ENCODE measurements at regions not wholly inside any gene's neighbourhood (a gene's known extent, or its start where the extent isn't known, plus 50 kb on each side); places are given as distances from the start of the nearest gene placed in this dataset.

DNA sequence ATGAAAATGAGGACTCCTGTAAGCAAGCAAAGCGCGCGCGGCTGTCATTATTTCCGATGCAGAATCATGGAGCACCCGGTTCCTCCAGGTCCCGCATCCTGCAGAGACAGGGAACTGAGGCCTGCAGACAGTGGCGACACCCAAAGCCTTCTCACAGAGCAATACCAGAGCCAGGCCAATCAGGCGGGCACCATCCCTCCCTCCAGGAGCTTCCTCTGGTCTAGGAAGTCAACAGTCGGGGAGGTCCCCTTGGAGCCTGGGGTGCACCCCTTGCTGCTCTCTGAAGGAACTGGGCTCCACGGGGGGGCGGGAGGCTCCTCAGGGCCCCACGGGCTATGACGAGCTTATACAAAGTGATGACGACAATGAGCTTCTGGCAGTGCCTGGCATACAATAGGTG lies 60.3 kb upstream of the HPCAL1 start:
- peaks cover 0 to 1% (median 0%) of the 10 kb centered on the region in 4 donors for H3K4me1 ChIP-seq (ENCODE audit: control insufficient read depth in 4 of 4, insufficient read depth in 4 of 4, low read length in 3 of 4)
- no peaks in the 10 kb centered on the region for H3K9me3 ChIP-seq (ENCODE audit: control insufficient read depth in 4 of 4, low read length in 3 of 4)
- no peak overlapping the region for H3K9ac ChIP-seq (ENCODE audit: low read depth in 1 of 2, low read length in 2 of 2)
- no peaks in the 10 kb centered on the region for H3K27me3 ChIP-seq (ENCODE audit: control insufficient read depth in 4 of 4, insufficient read depth in 4 of 4, low read length in 3 of 4)
- 94% methylated on average over 15 of the region's 15 CpGs for WGBS
- no peaks in the 10 kb centered on the region for H3K36me3 ChIP-seq (ENCODE audit: control insufficient read depth in 4 of 4, insufficient read depth in 3 of 4, low read depth in 1 of 4, low read length in 3 of 4)
- no peak overlapping the region for H3K27ac ChIP-seq (ENCODE audit: low read depth in 1 of 2, low read length in 2 of 2)
- no peak for DNase-seq (ENCODE audit: low spot score)
- no peak overlapping the region for H3K4me3 ChIP-seq (ENCODE audit: low read depth in 1 of 3, low read length in 3 of 3)
- TF ChIP-seq SP1 (IDR thresholded peaks at IDR 0.05), result no peak
- TF ChIP-seq, protein P1, sequence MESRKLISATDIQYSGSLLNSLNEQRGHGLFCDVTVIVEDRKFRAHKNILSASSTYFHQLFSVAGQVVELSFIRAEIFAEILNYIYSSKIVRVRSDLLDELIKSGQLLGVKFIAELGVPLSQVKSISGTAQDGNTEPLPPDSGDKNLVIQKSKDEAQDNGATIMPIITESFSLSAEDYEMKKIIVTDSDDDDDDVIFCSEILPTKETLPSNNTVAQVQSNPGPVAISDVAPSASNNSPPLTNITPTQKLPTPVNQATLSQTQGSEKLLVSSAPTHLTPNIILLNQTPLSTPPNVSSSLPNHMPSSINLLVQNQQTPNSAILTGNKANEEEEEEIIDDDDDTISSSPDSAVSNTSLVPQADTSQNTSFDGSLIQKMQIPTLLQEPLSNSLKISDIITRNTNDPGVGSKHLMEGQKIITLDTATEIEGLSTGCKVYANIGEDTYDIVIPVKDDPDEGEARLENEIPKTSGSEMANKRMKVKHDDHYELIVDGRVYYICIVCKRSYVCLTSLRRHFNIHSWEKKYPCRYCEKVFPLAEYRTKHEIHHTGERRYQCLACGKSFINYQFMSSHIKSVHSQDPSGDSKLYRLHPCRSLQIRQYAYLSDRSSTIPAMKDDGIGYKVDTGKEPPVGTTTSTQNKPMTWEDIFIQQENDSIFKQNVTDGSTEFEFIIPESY (IDR thresholded peaks at IDR 0.05), result no peak
- no peak for TF ChIP-seq NR2F2 (IDR thresholded peaks at IDR 0.05)
- TF ChIP-seq, protein P2, sequence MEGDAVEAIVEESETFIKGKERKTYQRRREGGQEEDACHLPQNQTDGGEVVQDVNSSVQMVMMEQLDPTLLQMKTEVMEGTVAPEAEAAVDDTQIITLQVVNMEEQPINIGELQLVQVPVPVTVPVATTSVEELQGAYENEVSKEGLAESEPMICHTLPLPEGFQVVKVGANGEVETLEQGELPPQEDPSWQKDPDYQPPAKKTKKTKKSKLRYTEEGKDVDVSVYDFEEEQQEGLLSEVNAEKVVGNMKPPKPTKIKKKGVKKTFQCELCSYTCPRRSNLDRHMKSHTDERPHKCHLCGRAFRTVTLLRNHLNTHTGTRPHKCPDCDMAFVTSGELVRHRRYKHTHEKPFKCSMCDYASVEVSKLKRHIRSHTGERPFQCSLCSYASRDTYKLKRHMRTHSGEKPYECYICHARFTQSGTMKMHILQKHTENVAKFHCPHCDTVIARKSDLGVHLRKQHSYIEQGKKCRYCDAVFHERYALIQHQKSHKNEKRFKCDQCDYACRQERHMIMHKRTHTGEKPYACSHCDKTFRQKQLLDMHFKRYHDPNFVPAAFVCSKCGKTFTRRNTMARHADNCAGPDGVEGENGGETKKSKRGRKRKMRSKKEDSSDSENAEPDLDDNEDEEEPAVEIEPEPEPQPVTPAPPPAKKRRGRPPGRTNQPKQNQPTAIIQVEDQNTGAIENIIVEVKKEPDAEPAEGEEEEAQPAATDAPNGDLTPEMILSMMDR (IDR thresholded peaks at IDR 0.05; ENCODE audit: low read depth, low read length, missing input control), result no peak
- no peak for TF ChIP-seq HNF4A (conservative IDR thresholded peaks at IDR 0.05)
- TF ChIP-seq HNF4G (IDR thresholded peaks at IDR 0.05), result no peak
- no peak for TF ChIP-seq TAF1 (conservative IDR thresholded peaks at IDR 0.05)
- no peak for TF ChIP-seq RXRA (IDR thresholded peaks at IDR 0.05)
- TF ChIP-seq JUND (IDR thresholded peaks at IDR 0.05), result no peak
- TF ChIP-seq, protein P3, sequence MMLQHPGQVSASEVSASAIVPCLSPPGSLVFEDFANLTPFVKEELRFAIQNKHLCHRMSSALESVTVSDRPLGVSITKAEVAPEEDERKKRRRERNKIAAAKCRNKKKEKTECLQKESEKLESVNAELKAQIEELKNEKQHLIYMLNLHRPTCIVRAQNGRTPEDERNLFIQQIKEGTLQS (IDR thresholded peaks at IDR 0.05), result no peak
- no peak for TF ChIP-seq RAD21 (IDR thresholded peaks at IDR 0.05)
- no peak for TF ChIP-seq EGR1 (IDR thresholded peaks at IDR 0.05; ENCODE audit: low read depth in 2 of 2)
- no peak for TF ChIP-seq FOXA2 (IDR thresholded peaks at IDR 0.05)
- TF ChIP-seq GABPA (IDR thresholded peaks at IDR 0.05 in 1 of 2, conservative IDR thresholded peaks at IDR 0.05 in 1 of 2), result no peak
- no peak for TF ChIP-seq YY1 (IDR thresholded peaks at IDR 0.05)
- TF ChIP-seq, protein P4, sequence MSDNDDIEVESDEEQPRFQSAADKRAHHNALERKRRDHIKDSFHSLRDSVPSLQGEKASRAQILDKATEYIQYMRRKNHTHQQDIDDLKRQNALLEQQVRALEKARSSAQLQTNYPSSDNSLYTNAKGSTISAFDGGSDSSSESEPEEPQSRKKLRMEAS (IDR thresholded peaks at IDR 0.05), result no peak

DNA sequence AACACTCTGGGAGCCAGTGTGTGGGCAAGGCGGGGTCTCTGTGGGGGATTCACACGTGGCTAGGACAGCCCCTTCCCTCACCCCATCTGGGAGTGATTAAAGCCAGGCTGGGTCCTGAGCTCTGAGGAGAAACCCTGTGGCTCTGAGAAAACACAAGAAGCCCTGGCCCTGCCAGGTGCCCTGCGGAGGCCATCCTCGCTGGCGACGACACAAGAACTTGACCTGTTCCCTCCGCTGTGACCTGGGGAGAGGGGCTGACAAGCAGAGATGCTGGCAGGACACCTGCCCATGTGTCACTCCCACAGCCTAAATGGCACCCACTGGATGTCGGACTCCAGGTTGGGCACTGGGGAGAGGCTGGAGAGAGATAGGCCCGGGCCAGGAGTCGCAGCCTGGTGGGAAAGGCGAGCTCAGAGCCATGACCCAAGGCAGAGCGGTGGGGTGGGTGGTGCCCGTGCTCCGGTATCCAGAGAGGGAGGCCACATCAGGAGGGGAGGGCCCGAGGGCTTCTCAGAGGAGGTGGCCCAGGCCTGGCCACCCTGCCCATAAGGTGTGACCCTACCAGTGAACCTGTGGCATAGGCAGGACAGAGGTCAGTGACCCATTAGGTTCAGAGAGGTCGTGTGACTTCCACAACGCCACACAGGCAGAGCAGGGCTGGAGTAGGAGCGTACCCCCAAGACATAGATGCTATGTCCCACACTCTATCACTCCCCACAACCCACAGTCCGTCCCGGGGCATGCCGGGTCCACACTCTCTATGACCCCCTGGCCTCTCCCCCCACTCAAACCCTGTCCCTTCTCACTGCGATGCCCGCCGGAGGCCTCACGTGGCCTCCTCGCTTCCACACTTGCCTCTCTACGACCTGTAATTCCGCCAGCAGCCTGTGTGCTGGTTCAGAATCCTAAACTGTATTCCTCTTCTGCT lies 59.4 kb upstream of the HPCAL1 start:
- WGBS, result 94% methylated on average over 28 of the region's 28 CpGs
- no peak for DNase-seq (ENCODE audit: low spot score)
- no peaks in the 10 kb centered on the region for H3K4me1 ChIP-seq (ENCODE audit: control insufficient read depth in 4 of 4, insufficient read depth in 4 of 4, low read length in 3 of 4)
- no peaks in the 10 kb centered on the region for H3K9me3 ChIP-seq (ENCODE audit: control insufficient read depth in 4 of 4, low read length in 3 of 4)
- H3K4me3 ChIP-seq (ENCODE audit: low read depth in 1 of 3, low read length in 3 of 3), result no peak overlapping the region
- no peaks in the 10 kb centered on the region for H3K36me3 ChIP-seq (ENCODE audit: control insufficient read depth in 4 of 4, insufficient read depth in 3 of 4, low read depth in 1 of 4, low read length in 3 of 4)
- H3K27me3 ChIP-seq (ENCODE audit: control insufficient read depth in 4 of 4, insufficient read depth in 4 of 4, low read length in 3 of 4), result no peaks in the 10 kb centered on the region
- no peak for TF ChIP-seq RXRA (IDR thresholded peaks at IDR 0.05)
- TF ChIP-seq, protein P3 (IDR thresholded peaks at IDR 0.05), result no peak
- TF ChIP-seq EGR1 (IDR thresholded peaks at IDR 0.05; ENCODE audit: low read depth in 2 of 2), result no peak
- TF ChIP-seq TAF1 (conservative IDR thresholded peaks at IDR 0.05), result no peak
- no peak for TF ChIP-seq HNF4A (conservative IDR thresholded peaks at IDR 0.05)
- no peak for TF ChIP-seq YY1 (IDR thresholded peaks at IDR 0.05)
- TF ChIP-seq, protein P5, sequence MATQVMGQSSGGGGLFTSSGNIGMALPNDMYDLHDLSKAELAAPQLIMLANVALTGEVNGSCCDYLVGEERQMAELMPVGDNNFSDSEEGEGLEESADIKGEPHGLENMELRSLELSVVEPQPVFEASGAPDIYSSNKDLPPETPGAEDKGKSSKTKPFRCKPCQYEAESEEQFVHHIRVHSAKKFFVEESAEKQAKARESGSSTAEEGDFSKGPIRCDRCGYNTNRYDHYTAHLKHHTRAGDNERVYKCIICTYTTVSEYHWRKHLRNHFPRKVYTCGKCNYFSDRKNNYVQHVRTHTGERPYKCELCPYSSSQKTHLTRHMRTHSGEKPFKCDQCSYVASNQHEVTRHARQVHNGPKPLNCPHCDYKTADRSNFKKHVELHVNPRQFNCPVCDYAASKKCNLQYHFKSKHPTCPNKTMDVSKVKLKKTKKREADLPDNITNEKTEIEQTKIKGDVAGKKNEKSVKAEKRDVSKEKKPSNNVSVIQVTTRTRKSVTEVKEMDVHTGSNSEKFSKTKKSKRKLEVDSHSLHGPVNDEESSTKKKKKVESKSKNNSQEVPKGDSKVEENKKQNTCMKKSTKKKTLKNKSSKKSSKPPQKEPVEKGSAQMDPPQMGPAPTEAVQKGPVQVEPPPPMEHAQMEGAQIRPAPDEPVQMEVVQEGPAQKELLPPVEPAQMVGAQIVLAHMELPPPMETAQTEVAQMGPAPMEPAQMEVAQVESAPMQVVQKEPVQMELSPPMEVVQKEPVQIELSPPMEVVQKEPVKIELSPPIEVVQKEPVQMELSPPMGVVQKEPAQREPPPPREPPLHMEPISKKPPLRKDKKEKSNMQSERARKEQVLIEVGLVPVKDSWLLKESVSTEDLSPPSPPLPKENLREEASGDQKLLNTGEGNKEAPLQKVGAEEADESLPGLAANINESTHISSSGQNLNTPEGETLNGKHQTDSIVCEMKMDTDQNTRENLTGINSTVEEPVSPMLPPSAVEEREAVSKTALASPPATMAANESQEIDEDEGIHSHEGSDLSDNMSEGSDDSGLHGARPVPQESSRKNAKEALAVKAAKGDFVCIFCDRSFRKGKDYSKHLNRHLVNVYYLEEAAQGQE (IDR thresholded peaks at IDR 0.05), result no peak
- no peak for TF ChIP-seq HNF4G (IDR thresholded peaks at IDR 0.05)
- no peak for TF ChIP-seq RAD21 (IDR thresholded peaks at IDR 0.05)
- TF ChIP-seq, protein P2 (IDR thresholded peaks at IDR 0.05; ENCODE audit: low read depth, low read length, missing input control), result no peak
- TF ChIP-seq, protein P4 (IDR thresholded peaks at IDR 0.05), result no peak
- no peak for TF ChIP-seq FOXA1 (IDR thresholded peaks at IDR 0.05)
- TF ChIP-seq JUND (IDR thresholded peaks at IDR 0.05), result no peak
- TF ChIP-seq FOXA2 (IDR thresholded peaks at IDR 0.05), result no peak
- no peak for TF ChIP-seq SP1 (IDR thresholded peaks at IDR 0.05)
- TF ChIP-seq GABPA (IDR thresholded peaks at IDR 0.05 in 1 of 2, conservative IDR thresholded peaks at IDR 0.05 in 1 of 2), result no peak
- no peak overlapping the region for H3K9ac ChIP-seq (ENCODE audit: low read depth in 1 of 2, low read length in 2 of 2)
- no peak overlapping the region for H3K27ac ChIP-seq (ENCODE audit: low read depth in 1 of 2, low read length in 2 of 2)

All from liver (tissue), 8 donors.